ENCODE measurements at regions not wholly inside any gene's neighbourhood (a gene's known extent, or its start where the extent isn't known, plus 50 kb on each side); places are given as distances from the start of the nearest gene placed in this dataset.

- TF ChIP-seq CTCF (IDR thresholded peaks at IDR 0.05; ENCODE audit: low read depth), result no peak
These were observed 472.4 kb upstream of the PRMT6 start for GRCh38 chr1:106584107-106584506.

GRCh38 chr1:106584676-106585075 lies 471.8 kb upstream of the PRMT6 start:
- no peak for TF ChIP-seq CTCF (IDR thresholded peaks at IDR 0.05; ENCODE audit: low read depth)

GRCh38 chr1:106600626-106601025 lies 455.8 kb upstream of the PRMT6 start:
- no peak for TF ChIP-seq CTCF (IDR thresholded peaks at IDR 0.05; ENCODE audit: low read depth)

GRCh38 chr1:106603616-106604015 lies 452.9 kb upstream of the PRMT6 start:
- TF ChIP-seq CTCF (IDR thresholded peaks at IDR 0.05; ENCODE audit: low read depth), result no peak

- TF ChIP-seq CTCF (IDR thresholded peaks at IDR 0.05; ENCODE audit: low read depth), result no peak
These were observed 447.6 kb upstream of the PRMT6 start for GRCh38 chr1:106608841-106609240.

- no peak for TF ChIP-seq CTCF (IDR thresholded peaks at IDR 0.05; ENCODE audit: low read depth)
These were observed 443.4 kb upstream of the PRMT6 start for GRCh38 chr1:106613068-106613467.

GRCh38 chr1:106613861-106614260 lies 442.6 kb upstream of the PRMT6 start:
- no peak for TF ChIP-seq CTCF (IDR thresholded peaks at IDR 0.05; ENCODE audit: low read depth)
